ENCODE measurements at regions not wholly inside any gene's neighbourhood (a gene's known extent, or its start where the extent isn't known, plus 50 kb on each side); places are given as distances from the start of the nearest gene placed in this dataset.

GRCh38 chr1:83813576-83813975 is 185.4 kb downstream of the TTLL7 start:
- TF ChIP-seq POLR2A (IDR thresholded peaks at IDR 0.05) = no peak
- no peak for TF ChIP-seq CTCF (IDR thresholded peaks at IDR 0.05)

All from adrenal gland (tissue), 5 donors.